Endothelial cell of umbilical vein (primary cell): ENCODE measurements at regions not wholly inside any gene's neighbourhood (a gene's known extent, or its start where the extent isn't known, plus 50 kb on each side); places are given as distances from the start of the nearest gene placed in this dataset.

Experiments used
- BruUV-seq: library from RNA; stranded (reverse); fragments of 400-500 nt; replicated peaks from 2 replicates; lab custom pipeline; 2021; lab: Mats Ljungman, UMichigan
- CTCF ChIA-PET: fragments of 300-600, 350-600 bp; sonication (Branson Sonifier 250); formaldehyde crosslinking; loops from one replicate; lab custom pipeline; 2021; ENCODE audit warnings: antibody characterized with exemption, inconsistent platforms; lab: Charles Lee
- POLR2A ChIA-PET: fragments of 300-600, 350-600 bp; sonication (Branson Sonifier 250); formaldehyde crosslinking; loops from one replicate; lab custom pipeline; 2021; ENCODE audit warnings: antibody characterized with exemption, inconsistent platforms; lab: Charles Lee
- DNase-seq: peaks from one replicate; pipeline ENCODE4 v3.0.0-alpha.2; 2011; ENCODE audit warnings: low read depth, low spot score
- FAIRE-seq: peaks from 2 replicates; lab custom pipeline; 2011; peaks lifted over from hg19 to GRCh38; lab: Jason Lieb, UNC
- H2AFZ ChIP-seq: 2 replicates; pipeline ENCODE4 v1.6.0; 2012; ENCODE audit warnings: low read depth, low read length, control low read depth, inconsistent platforms
- H3K27ac ChIP-seq: 2 replicates; pipeline ENCODE4 v1.5.1; 2011; ENCODE audit warnings: low read depth, mild to moderate bottlenecking, control low read depth, low read length, moderate library complexity; ENCODE audit not compliant: insufficient read depth
- H3K27me3 ChIP-seq, 2 experiments: 2 replicates each; pipeline versions ENCODE4 v1.6.0 to v1.6.1; 2011; ENCODE audit warnings: low read length in 2 of 2, mixed read lengths in 1 of 2; ENCODE audit not compliant: control insufficient read depth in 2 of 2, insufficient read depth in 2 of 2
- H3K36me3 ChIP-seq, 2 experiments: 2 replicates in 1 of 2; 3 replicates in 1 of 2; pipeline ENCODE4 v1.5.1; 2011; ENCODE audit warnings: low read length in 2 of 2, mild to moderate bottlenecking in 1 of 2, moderate library complexity in 1 of 2; ENCODE audit not compliant: control insufficient read depth in 2 of 2, insufficient read depth in 2 of 2; ENCODE audit errors: extremely low read depth in 1 of 2
- H3K4me1 ChIP-seq: 3 replicates; pipeline ENCODE4 v1.5.1; 2011; ENCODE audit warnings: mild to moderate bottlenecking, low read length; ENCODE audit not compliant: control insufficient read depth, insufficient read depth; ENCODE audit errors: extremely low read depth
- H3K4me2 ChIP-seq: 2 replicates; pipeline ENCODE4 v1.6.1; 2011; ENCODE audit warnings: low read length, control low read depth, mixed read lengths; ENCODE audit not compliant: insufficient read depth
- H3K4me3 ChIP-seq, 3 experiments: fragments of 200-600 bp in 1 of 3; sonication (generic), shearing (Covaris generic) in 1 of 3; replicated peaks in 1 of 3; 2 replicates each; pipeline ENCODE4 v1.5.1; 2011 to 2016; ENCODE audit warnings: control low read depth in 3 of 3, low read length in 3 of 3, mild to moderate bottlenecking in 2 of 3, inconsistent platforms in 1 of 3, low read depth in 1 of 3, moderate library complexity in 1 of 3; ENCODE audit not compliant: insufficient read depth in 1 of 3
- H3K79me2 ChIP-seq: 2 replicates; pipeline ENCODE4 v1.6.0; 2012; ENCODE audit warnings: low read length, inconsistent platforms; ENCODE audit not compliant: control insufficient read depth, insufficient read depth
- H3K9ac ChIP-seq: replicated peaks from 2 replicates; pipeline ENCODE3; 2011; ENCODE audit warnings: low read length, control low read depth; ENCODE audit not compliant: insufficient read depth; ENCODE audit errors: extremely low read depth
- H3K9me1 ChIP-seq: replicated peaks from 3 replicates; pipeline ENCODE4 v1.6.0; 2011; ENCODE audit warnings: mild to moderate bottlenecking, low read length; ENCODE audit not compliant: control insufficient read depth, insufficient read depth; ENCODE audit errors: extremely low read depth
- H3K9me3 ChIP-seq: replicated peaks from 2 replicates; pipeline ENCODE4 v1.5.1; 2012; ENCODE audit warnings: low read length, inconsistent platforms; ENCODE audit not compliant: control insufficient read depth, insufficient read depth
- H4K20me1 ChIP-seq: replicated peaks from 2 replicates; pipeline ENCODE3; 2011; ENCODE audit warnings: mild to moderate bottlenecking, low read length; ENCODE audit not compliant: control insufficient read depth, insufficient read depth; ENCODE audit errors: extremely low read depth
- EZH2 ChIP-seq: IDR thresholded peaks from 2 replicates; pipeline ENCODE4 v1.6.1; 2012; ENCODE audit warnings: borderline replicate concordance, low read depth, mild to moderate bottlenecking, moderate library complexity, low read length, inconsistent platforms; ENCODE audit not compliant: severe bottlenecking
- FOS ChIP-seq: IDR thresholded peaks from 2 replicates; pipeline ENCODE4 v1.6.1; 2011; ENCODE audit warnings: mild to moderate bottlenecking, low read length, moderate library complexity, borderline replicate concordance; ENCODE audit not compliant: insufficient read depth
- GATA2 ChIP-seq: IDR thresholded peaks from 2 replicates; pipeline ENCODE4 v1.7.0; 2011; ENCODE audit warnings: low read depth, mild to moderate bottlenecking, moderate library complexity, mixed read lengths, low read length; ENCODE audit not compliant: insufficient read length, insufficient read depth
- JUN ChIP-seq: IDR thresholded peaks from 2 replicates; pipeline ENCODE4 v1.6.1; 2011; ENCODE audit warnings: borderline replicate concordance, low read depth; ENCODE audit not compliant: insufficient read length, insufficient read depth
- MAX ChIP-seq: IDR thresholded peaks from 2 replicates; pipeline ENCODE4 v1.6.1; 2011; ENCODE audit not compliant: insufficient read depth, insufficient read length
- MYC ChIP-seq: IDR thresholded peaks from one replicate; pipeline ENCODE4 v1.6.1; 2011; ENCODE audit warnings: mild to moderate bottlenecking, low read depth, low read length
- POLR2A ChIP-seq: IDR thresholded peaks from 2 replicates; pipeline ENCODE4 v1.6.1; 2012; ENCODE audit warnings: low read depth, mild to moderate bottlenecking, control low read depth, low read length
- POLR2AphosphoS5 ChIP-seq: IDR thresholded peaks from 2 replicates; pipeline ENCODE4 v1.6.1; 2012; ENCODE audit warnings: low read depth, mild to moderate bottlenecking, control low read depth, low read length, moderate library complexity; ENCODE audit not compliant: insufficient read depth
- dilution Hi-C: fragments of 300-500 bp; cut with MboI; formaldehyde crosslinking; loops from one replicate; pipeline ENCODE4 v1.15.0; 2019; ENCODE audit warnings: low sequenced_read_pairs; ENCODE audit not compliant: extremely low pct_ligation_motif_present
- intact Hi-C: fragments of 100-400 bp; cut with micrococcal nuclease; formaldehyde crosslinking; loops from one replicate; pipeline ENCODE4 v1.10.0; 2022
- TF ChIP-seq, protein P1 (sequence below), 2 donors: IDR thresholded peaks; 1 replicate in 1 of 2; 2 replicates in 1 of 2; pipeline ENCODE4 v1.5.1; 2011; ENCODE audit warnings: low read length in 2 of 2, mild to moderate bottlenecking in 2 of 2, moderate library complexity in 2 of 2, control low read depth in 1 of 2, inconsistent platforms in 1 of 2, low read depth in 1 of 2; ENCODE audit not compliant: insufficient read depth in 1 of 2; ENCODE audit errors: extremely low read depth in 1 of 2

DNA sequence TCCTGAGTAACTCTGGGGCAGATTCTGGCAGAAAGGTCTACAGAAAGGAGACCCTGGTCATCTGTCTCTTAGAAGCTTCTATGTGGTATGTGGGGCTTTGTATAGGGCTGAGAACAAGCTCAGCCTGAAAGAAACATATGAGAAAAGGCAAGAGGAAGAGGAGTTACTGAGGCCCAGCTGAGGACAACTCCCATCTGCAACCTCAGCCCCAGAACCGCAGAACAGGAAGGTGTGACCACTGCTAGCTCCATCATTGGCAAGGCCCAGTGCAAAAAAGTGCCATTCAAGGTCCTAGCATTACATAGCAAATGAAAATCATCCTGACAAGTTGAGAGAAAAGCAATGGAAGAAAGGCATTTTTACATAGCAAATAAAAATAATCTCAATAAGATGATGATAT, 503.8 kb downstream of the NPHP4 start:
- Histone ChIP-seq H3K9me3 (peaks cover 8% of the 10 kb centered on the region), H3K4me3 (no peak overlapping the region), H3K79me2 (no peaks in the 10 kb centered on the region), H3K9ac (no peak overlapping the region), H3K9me1 (no peaks in the 10 kb centered on the region), H4K20me1 (no peaks in the 10 kb centered on the region), H3K4me2 (no peak overlapping the region), H3K4me1 (no peaks in the 10 kb centered on the region), H3K27ac (no peak overlapping the region), H2AFZ (no peak overlapping the region), H3K36me3 (no peaks in the 10 kb centered on the region), H3K27me3 (no peaks in the 10 kb centered on the region)
- dilution Hi-C loops: no loop called here
- POLR2A ChIA-PET: no interaction called here
- intact Hi-C loops: no loop called here
- DNase-seq: no peak
- CTCF ChIA-PET: no interaction called here
- no TSS peak for BruUV-seq
- TF ChIP-seq MAX: no peak
- no peak for TF ChIP-seq MYC
- TF ChIP-seq GATA2: no peak
- no peak for TF ChIP-seq EZH2
- no peak for TF ChIP-seq POLR2AphosphoS5
- TF ChIP-seq POLR2A: no peak
- TF ChIP-seq FOS: no peak
- TF ChIP-seq, protein P1, sequence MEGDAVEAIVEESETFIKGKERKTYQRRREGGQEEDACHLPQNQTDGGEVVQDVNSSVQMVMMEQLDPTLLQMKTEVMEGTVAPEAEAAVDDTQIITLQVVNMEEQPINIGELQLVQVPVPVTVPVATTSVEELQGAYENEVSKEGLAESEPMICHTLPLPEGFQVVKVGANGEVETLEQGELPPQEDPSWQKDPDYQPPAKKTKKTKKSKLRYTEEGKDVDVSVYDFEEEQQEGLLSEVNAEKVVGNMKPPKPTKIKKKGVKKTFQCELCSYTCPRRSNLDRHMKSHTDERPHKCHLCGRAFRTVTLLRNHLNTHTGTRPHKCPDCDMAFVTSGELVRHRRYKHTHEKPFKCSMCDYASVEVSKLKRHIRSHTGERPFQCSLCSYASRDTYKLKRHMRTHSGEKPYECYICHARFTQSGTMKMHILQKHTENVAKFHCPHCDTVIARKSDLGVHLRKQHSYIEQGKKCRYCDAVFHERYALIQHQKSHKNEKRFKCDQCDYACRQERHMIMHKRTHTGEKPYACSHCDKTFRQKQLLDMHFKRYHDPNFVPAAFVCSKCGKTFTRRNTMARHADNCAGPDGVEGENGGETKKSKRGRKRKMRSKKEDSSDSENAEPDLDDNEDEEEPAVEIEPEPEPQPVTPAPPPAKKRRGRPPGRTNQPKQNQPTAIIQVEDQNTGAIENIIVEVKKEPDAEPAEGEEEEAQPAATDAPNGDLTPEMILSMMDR (IDR thresholded peaks at IDR 0.05; ENCODE audit: extremely low read depth in 1 of 2, insufficient read depth in 1 of 2, low read depth in 1 of 2, low read length in 2 of 2): no peak
- TF ChIP-seq JUN: no peak
- FAIRE-seq: no peak
